NCI-H2227 (cell line): ENCODE measurements at regions not wholly inside any gene's neighbourhood (a gene's known extent, or its start where the extent isn't known, plus 50 kb on each side); places are given as distances from the start of the nearest gene placed in this dataset.

Experiments used
- DNase-seq: peaks from one replicate; lab custom pipeline; 2025; ENCODE audit not compliant: unreplicated experiment; lab: John Stamatoyannopoulos, UW

DNA sequence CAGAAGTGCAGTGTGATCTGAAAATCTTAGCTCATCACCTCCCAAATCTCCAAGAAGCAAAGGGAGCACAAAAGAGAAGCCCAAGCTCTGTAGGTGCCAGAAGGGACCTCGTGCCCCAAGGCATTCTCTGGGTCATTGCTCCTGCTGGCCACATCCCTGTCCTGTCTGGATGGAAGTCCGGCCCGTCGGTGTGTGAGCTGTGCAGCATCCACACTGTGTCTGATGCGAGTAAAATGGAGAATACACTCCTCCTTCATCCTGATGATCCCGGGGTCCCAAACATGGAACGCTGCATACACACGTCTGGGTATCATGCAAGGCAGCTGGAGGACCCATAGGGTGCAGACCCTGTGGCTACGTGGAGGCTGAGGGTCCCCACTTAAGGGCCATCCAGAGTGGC, 851.4 kb downstream of the GALR1 start:
- no peak for DNase-seq

DNA sequence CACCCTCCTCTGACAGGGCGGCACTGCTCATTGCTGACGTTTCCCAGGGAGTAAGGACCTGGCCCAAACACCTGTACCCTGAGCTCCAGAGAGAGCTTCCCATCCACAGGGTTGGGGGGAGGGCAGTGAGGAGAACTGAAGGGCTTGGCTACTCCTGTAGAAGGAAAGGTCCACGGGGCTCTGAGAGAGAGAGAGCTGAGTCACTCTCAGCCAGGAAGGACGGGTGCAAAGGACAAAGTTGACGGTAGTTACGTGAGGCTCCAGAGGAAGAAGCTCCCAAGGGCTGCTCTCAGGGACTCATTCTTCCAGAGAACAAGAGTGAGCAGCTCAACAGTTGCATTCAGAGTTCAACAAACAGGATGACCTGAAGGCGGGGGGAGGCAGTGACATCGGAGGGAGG, 852.5 kb downstream of the GALR1 start:
- no peak for DNase-seq

DNA sequence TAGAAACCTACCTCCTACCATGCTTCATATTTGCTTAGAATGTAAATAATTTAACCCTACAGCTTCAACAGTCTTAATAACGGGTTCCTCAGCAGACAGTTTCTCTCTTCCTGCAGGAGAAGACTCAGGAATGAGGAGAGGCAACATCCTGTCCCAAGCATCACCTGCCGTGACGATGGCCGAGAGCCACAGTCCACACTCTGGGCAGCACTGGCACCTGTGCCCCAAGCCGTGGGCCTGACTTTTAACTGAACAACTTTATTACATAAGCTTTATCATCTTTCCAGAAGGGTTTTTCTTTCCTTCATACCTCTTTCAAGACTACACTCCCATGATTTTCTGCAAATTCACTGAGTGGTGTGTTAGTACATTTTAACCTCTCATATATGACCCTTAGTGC, 856.0 kb downstream of the GALR1 start:
- DNase-seq: no peak

DNA sequence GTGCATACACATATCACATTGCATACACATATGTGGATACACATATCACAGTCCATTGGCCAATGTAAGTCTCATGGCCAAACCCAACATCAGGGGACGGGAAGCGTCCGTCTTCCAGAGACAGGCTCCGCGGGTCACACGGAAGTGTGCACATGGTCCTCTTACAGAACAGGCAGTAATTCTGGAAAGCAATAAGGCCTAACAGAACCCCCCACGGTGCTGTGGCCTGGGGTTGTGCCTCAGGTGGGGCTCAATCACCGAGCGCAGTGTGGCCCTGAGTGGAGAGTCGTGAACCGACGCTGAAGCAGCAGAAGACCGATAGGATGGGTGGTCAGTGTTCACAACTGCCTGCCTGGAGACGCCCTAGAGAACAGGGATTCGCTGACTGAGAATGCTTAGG, 857.3 kb downstream of the GALR1 start:
- no peak for DNase-seq

DNA sequence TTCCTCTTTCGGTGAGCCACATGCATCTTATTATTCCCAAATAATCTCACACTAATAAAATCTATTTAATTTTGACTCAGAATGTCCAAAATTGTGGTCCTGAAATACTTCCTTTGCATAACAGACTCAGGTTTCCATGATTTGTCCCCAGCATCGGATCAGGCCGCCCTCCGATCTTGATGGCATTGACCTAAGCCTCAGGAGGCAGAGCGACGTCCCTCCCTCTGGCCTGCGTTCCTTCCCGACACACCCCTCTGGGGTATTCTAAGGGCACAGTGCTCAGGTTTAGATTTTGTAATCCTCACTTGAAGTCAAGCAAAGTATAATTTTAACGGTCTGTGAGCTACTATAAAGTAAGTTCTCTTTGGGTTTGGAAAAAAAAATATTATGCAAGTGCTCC, 857.7 kb downstream of the GALR1 start:
- DNase-seq: no peak

- no peak for DNase-seq
Measured at GRCh38 chr18:78108554-78108953, 858.9 kb downstream of the GALR1 start.

- DNase-seq: no peak
Measured at GRCh38 chr18:78113136-78113939, 863.7 kb downstream of the GALR1 start.

- DNase-seq: no peak
Measured at GRCh38 chr18:78113940-78114251, 864.2 kb downstream of the GALR1 start.

DNA sequence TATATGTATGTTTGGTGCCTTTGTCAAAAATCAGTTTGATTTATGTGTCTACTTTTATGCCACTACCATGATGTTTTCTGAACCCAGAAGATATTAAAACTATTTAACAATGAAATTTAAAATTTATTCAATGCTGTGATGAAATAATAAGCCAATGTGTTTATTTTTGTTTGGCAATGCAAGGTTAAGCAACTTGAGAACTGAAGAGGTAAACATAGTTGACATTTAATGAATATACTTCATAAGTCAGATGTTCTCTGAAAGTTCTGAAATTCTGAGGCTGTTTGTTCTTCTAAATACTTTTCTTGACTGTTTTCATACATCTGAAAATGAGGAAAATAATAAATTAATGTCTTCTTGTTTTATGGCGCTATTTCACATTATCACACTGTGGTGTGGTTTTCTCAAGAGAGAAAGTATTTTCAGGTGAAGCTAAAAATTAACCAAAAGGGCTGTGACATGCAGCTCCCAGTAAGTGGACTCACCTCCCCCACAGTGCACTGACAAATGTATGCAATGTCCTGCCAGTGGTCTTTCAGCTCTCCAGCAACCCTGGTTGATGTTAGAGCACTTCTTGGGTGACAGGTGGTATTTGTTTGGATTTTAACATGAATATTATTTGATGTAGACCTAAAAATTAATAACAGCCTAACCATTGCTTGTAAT, 863.6 kb upstream of the SALL3 start:
- DNase-seq: no peak

DNA sequence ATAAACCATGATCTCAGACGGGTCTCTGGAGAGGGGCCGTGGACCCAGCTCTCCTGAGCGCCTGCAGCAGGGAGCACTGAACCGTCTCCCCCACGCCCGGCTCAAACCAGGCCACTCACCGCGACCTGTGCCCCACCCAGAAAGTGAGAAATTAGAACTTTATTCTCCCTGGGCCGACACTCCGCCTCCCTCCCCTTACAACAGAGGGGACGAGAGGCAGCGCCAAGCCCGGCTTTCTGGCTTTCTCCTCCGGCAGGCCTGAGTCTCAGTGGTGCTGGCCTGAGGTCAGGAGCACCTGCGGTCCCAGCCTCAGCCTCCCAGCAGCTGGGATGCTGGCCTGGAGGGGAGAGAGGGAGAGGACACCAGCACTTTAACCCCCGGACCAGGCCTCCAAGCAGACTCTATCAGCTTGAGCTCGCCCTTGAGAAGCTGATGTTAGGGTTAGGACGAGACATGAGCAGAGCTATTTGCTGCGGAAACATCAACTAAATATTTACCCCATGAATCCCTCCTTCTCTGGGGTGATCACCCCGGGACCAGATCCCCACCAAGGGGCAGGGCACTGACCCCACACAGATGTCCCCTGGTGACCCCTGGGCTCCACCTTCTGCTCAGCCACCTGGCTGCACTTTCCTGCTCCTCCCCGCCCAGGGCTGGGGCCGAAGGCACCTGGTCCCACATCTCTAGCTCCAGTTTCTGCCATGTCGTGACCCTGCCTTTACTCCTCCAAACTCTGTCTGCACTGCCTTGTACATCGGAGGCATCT, 856.3 kb upstream of the SALL3 start:
- no peak for DNase-seq

- DNase-seq: no peak
Measured at GRCh38 chr18:78123926-78124797, 855.5 kb upstream of the SALL3 start.

GRCh38 chr18:78125206-78125896, 854.3 kb upstream of the SALL3 start:
- no peak for DNase-seq

- DNase-seq: no peak
Measured at GRCh38 chr18:78126106-78126505, 853.5 kb upstream of the SALL3 start.

DNA sequence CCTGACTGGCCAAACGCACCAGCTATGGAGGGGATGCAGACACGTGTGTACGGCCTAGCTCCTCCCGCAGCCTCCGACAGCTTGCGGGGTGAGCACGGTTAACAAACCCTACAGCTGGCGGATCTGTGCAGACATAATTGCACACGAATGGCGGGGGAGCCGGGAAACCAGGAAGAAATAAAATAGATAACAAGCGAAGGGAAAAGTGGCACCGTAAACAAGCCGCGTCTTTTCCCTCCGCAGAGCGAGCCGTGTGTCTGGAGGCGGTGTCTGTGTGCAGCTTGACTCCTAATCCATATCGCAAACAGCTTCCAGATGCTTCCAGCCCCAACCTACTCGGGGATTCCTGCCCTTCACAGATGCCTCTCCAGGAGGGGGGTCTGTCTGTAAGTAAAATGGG, 853.1 kb upstream of the SALL3 start:
- DNase-seq: no peak

DNA sequence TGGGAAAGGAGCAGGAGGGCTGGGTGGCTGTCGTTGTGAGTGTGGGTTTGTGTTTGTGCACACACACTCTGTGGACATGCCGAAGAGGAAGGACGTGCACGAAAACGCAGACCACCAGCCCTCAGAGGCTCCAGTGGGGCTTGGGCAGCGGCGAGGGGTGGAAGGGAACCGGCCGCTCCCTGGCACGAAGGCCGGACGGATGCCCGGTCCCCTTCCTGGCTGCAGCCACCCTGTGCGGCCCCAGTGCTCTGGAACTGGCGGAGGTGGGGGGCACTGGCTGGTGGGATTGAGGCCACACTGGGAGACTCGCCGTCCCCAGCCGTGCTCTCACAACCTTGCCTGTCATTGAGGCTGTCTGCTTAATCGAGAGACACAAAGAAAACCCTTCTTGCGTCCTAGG, 852.6 kb upstream of the SALL3 start:
- DNase-seq: no peak

DNA sequence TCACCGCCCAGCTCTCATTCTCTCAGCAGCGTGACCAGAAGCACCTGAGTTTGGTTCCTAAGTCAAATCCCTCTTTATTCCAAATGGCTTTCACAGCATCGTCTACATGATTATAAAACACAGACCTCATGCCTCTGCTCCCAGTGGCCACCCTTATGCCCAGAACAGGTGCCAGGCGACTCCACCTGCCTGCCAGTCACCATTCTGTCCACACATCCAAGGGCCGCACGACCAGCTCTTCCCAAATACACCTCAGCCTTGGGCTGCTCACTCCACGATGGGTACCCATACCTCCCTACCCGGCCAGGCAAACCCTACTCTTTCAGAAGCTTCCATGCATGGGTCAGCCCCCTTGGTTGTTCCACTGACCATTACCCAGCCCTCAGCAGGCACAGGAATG, 851.6 kb upstream of the SALL3 start:
- DNase-seq: no peak

- no peak for DNase-seq
Measured at GRCh38 chr18:78129260-78129659, 850.4 kb upstream of the SALL3 start.

DNA sequence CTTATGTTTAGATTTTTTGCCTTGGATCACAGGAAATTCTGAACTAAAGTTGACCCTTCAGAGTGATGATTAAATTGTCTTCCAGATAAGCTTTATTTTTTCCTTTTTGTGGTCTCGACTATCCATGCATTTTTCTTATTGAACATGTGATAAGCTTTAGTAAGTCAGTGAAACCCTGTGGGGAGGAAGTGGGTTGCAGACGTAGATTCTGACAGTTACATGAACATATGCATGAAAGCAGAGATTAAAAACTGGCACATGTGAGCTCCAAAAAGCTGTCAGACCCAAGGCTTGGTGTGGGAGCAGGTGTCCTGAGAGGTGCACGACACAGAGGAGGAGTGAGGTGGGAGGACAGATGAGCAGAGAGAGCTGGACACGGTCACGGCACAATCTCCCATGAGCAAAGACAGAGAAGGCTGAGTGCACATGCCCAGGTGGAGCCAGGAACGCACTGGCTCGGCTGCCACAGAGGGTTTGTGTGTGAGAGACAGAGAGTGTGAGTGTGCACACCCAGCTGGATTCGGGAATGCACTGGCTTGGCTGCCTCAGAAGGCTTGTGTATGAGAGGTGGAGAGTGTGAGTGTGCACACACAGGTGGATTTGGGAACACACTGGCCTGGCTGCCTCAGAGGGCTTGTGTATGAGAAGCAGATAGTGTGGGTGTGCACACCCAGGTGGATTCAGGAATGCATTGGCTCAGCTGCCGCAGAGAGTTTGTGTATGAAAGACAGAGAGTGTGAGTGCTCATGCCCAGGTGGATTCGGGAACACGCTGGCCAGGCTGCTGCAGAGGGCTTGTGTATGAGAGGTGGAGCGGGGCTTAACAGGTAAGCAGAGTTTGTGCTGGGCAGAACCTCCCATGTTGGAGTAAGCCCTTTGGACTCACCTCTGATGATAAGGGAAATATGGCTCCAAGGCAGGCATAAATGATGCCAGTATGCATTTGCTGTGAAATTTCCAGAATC, 849.1 kb upstream of the SALL3 start:
- no peak for DNase-seq

GRCh38 chr18:78133729-78134128, 845.9 kb upstream of the SALL3 start:
- no peak for DNase-seq

DNA sequence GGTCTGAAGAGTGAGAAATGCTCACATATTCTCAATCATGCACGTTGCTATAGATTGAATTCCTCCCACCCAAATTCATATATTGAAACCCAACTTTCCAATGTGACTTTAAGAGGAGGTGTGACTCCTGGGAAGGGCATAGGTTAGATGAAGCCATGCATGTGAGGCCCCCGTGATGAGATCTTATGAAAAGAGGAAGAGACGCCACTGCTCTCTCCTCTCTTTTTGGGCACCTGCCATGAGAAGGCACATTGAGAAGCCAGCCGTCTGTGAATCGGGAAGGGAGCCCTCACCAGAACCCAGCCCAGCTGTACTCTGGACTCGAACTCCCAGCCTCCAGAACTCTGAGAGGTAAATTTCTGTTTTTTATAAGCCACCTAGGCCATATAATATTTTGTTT, 842.6 kb upstream of the SALL3 start:
- no peak for DNase-seq
